ENCODE measurements at regions not wholly inside any gene's neighbourhood (a gene's known extent, or its start where the extent isn't known, plus 50 kb on each side); places are given as distances from the start of the nearest gene placed in this dataset.

- TF ChIP-seq CTCF (conservative IDR thresholded peaks at IDR 0.05; ENCODE audit: low read depth, low read length) (no peak), EZH2 (IDR thresholded peaks at IDR 0.05; ENCODE audit: borderline replicate concordance, low read depth, low read length, poor library complexity, severe bottlenecking) (no peak)
Measured at GRCh38 chr18:73626859-73627258, 520.8 kb downstream of the FBXO15 start.

Data from A673 (cell line).